Keratinocyte (primary cell): ENCODE measurements at regions not wholly inside any gene's neighbourhood (a gene's known extent, or its start where the extent isn't known, plus 50 kb on each side); places are given as distances from the start of the nearest gene placed in this dataset.

ENCODE experiments used
- EZH2 ChIP-seq: IDR thresholded peaks from one replicate; pipeline ENCODE4 v1.6.1; 2012; ENCODE audit warnings: inconsistent platforms, mild to moderate bottlenecking, low read length, moderate library complexity
- TF ChIP-seq, protein P1 (sequence below), 3 experiments: IDR thresholded peaks in 1 of 3; conservative IDR thresholded peaks in 1 of 3; optimal IDR thresholded peaks in 1 of 3; 2 replicates in 2 of 3; 3 replicates in 1 of 3; pipeline versions ENCODE3 to v1.5.1; 2011; ENCODE audit warnings: low read length in 3 of 3, mild to moderate bottlenecking in 3 of 3, moderate library complexity in 2 of 3, control low read depth in 1 of 3, inconsistent platforms in 1 of 3; ENCODE audit not compliant: insufficient read depth in 2 of 3; ENCODE audit errors: extremely low read depth in 1 of 3

DNA sequence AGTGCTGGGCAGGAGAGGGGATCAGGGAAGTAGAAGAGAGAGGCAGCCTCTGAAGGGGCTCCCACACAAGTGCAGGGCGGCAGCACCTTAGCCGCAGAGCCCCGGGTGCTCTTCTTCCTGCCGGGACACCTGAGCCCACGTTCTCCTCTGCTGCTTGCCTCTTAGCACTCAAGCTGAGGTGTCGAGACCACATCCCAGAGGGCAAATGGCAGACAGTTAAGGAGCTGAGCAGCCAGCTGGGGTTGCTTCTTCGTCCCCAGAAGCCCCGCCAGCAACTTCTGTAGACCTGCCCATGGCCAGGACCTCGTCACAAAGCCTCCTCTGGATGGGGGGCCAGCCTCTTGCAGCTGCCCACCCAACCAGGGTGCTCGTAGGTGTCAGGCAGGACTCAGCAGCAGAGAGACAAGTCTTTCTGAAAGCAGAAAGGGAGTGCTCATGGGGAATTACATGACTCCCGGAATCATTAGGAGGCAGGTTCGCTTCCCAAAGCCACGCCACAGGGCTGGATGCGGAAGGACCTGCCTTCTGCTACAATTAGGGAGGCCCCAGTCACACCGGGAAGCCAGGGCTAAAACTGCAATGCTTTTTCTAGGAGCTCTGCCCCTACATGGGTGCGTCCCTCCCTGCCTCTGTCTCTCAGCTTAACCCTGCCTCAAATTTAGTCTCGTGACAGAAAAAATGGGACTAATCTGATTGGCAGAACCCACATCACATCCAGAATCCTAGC lies 141.4 kb upstream of the RAB4A start:
- TF ChIP-seq, protein P1, sequence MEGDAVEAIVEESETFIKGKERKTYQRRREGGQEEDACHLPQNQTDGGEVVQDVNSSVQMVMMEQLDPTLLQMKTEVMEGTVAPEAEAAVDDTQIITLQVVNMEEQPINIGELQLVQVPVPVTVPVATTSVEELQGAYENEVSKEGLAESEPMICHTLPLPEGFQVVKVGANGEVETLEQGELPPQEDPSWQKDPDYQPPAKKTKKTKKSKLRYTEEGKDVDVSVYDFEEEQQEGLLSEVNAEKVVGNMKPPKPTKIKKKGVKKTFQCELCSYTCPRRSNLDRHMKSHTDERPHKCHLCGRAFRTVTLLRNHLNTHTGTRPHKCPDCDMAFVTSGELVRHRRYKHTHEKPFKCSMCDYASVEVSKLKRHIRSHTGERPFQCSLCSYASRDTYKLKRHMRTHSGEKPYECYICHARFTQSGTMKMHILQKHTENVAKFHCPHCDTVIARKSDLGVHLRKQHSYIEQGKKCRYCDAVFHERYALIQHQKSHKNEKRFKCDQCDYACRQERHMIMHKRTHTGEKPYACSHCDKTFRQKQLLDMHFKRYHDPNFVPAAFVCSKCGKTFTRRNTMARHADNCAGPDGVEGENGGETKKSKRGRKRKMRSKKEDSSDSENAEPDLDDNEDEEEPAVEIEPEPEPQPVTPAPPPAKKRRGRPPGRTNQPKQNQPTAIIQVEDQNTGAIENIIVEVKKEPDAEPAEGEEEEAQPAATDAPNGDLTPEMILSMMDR (optimal IDR thresholded peaks at IDR 0.05 in 1 of 3, IDR thresholded peaks at IDR 0.05 in 1 of 3, conservative IDR thresholded peaks at IDR 0.05 in 1 of 3; ENCODE audit: extremely low read depth in 1 of 3, insufficient read depth in 2 of 3, low read length in 3 of 3) = no peak
- no peak for TF ChIP-seq EZH2
